Small intestine (tissue), 7 donors: ENCODE measurements at regions not wholly inside any gene's neighbourhood (a gene's known extent, or its start where the extent isn't known, plus 50 kb on each side); places are given as distances from the start of the nearest gene placed in this dataset.
A peak's percentile ranks its signal among the peaks of the same experiment; 100 is the strongest.

Source experiments
- DNase-seq, 2 donors: peaks; one replicate each; pipeline versions ENCODE4 v3.0.0 to v3.0.0-alpha.2; 2013
- FAIRE-seq: peaks from 2 replicates; lab custom pipeline; 2012; peaks lifted over from hg19 to GRCh38; lab: Jason Lieb, UNC
- H3K27ac ChIP-seq, 3 donors: one replicate each; pipeline ENCODE4 v1.5.1; 2013; ENCODE audit warnings: low read length in 2 of 3, mild to moderate bottlenecking in 2 of 3, control low read depth in 1 of 3, inconsistent platforms in 1 of 3, low read depth in 1 of 3, moderate library complexity in 1 of 3
- H3K27me3 ChIP-seq, 3 donors: one replicate each; pipeline ENCODE4 v1.6.1; 2013; ENCODE audit warnings: low read length in 3 of 3, inconsistent platforms in 1 of 3; ENCODE audit not compliant: control insufficient read depth in 3 of 3, insufficient read depth in 3 of 3
- H3K36me3 ChIP-seq, 3 donors: one replicate each; pipeline ENCODE4 v1.6.1; 2013; ENCODE audit warnings: low read length in 3 of 3, inconsistent platforms in 1 of 3, low read depth in 1 of 3, mild to moderate bottlenecking in 1 of 3, moderate library complexity in 1 of 3; ENCODE audit not compliant: control insufficient read depth in 3 of 3, insufficient read depth in 2 of 3
- H3K4me1 ChIP-seq, 3 donors: one replicate each; pipeline ENCODE4 v1.6.1; 2013; ENCODE audit warnings: low read length in 2 of 3, inconsistent platforms in 1 of 3, low read depth in 1 of 3, mild to moderate bottlenecking in 1 of 3, moderate library complexity in 1 of 3; ENCODE audit not compliant: control insufficient read depth in 3 of 3, insufficient read depth in 2 of 3
- H3K4me3 ChIP-seq, 3 donors: one replicate each; pipeline ENCODE4 v1.5.1; 2013; ENCODE audit warnings: low read length in 3 of 3, control low read depth in 1 of 3, inconsistent platforms in 1 of 3, low read depth in 1 of 3, mild to moderate bottlenecking in 1 of 3, moderate library complexity in 1 of 3
- H3K9me3 ChIP-seq, 2 donors: one replicate each; pipeline ENCODE4 v1.6.1; 2013; ENCODE audit warnings: low read depth in 1 of 2, low read length in 1 of 2; ENCODE audit not compliant: control insufficient read depth in 2 of 2, insufficient read depth in 1 of 2
- WGBS, 3 donors: extraction: QIAGEN DNeasy Blood & Tissue Kit; methylation state at CpG; one replicate each; pipeline ENCODE4 v1.1.7; 2013; 5-methylcytosine and 5-hydroxymethylcytosine counted together
- donor health status: healthy with polysubstance abuse.
- donor health status: control.
- donor health status: control.
- donor health status: Bipolar disorder and iron deficiency.
- donor health status: healthy.

GRCh38 chr10:36301139-36301538 is 659.0 kb upstream of the FZD8 start:
- Histone ChIP-seq H3K4me3 (no peak overlapping the region), H3K27me3 (no peaks in the 10 kb centered on the region), H3K9me3 (peaks cover 0 to 2% of the 10 kb centered on the region in 2 donors), H3K27ac (no peak overlapping the region), H3K36me3 (no peaks in the 10 kb centered on the region), H3K4me1 (no peaks in the 10 kb centered on the region)
- FAIRE-seq (no peak), DNase-seq (no peak)
- WGBS, 3 donors: 73 to 81% (median 79%) methylated on average over 2 of the region's 2 CpGs

- DNase-seq: no peak
- Histone ChIP-seq H3K27ac (no peak overlapping the region), H3K4me3 (no peak overlapping the region), H3K36me3 (no peaks in the 10 kb centered on the region), H3K9me3 (peaks cover 0 to 6% of the 10 kb centered on the region in 2 donors), H3K27me3 (no peaks in the 10 kb centered on the region), H3K4me1 (no peaks in the 10 kb centered on the region)
- 86 to 93% (median 93%) methylated on average over 14 of the region's 14 CpGs for WGBS, 3 donors
- no peak for FAIRE-seq
Measured at GRCh38 chr10:36283827-36284226, 641.7 kb upstream of the FZD8 start.

- H3K27ac ChIP-seq: no peak overlapping the region
- FAIRE-seq (no peak), DNase-seq (peak in 1 of 2 donors; percentile 16)
- peaks cover 0 to 6% of the 10 kb centered on the region in 2 donors for H3K9me3 ChIP-seq
- no peaks in the 10 kb centered on the region for H3K36me3 ChIP-seq
- 49 to 52% (median 50%) methylated on average over 3 of the region's 3 CpGs for WGBS, 3 donors
- H3K4me1 ChIP-seq: no peaks in the 10 kb centered on the region
- H3K27me3 ChIP-seq: no peaks in the 10 kb centered on the region
- no peak overlapping the region for H3K4me3 ChIP-seq
Measured at GRCh38 chr10:36281831-36282331, 639.8 kb upstream of the FZD8 start.

GRCh38 chr10:36280890-36281499 is 638.9 kb upstream of the FZD8 start:
- 81 to 91% (median 83%) methylated on average over 11 of the region's 11 CpGs for WGBS, 3 donors
- FAIRE-seq: no peak

GRCh38 chr10:36280321-36280741 is 638.2 kb upstream of the FZD8 start:
- peaks cover 0 to 6% of the 10 kb centered on the region in 2 donors for H3K9me3 ChIP-seq

More at GRCh38 chr10:36280890-36281499, 638.9 kb upstream of the FZD8 start:
- no peak for DNase-seq
- Histone ChIP-seq H3K27me3 (no peaks in the 10 kb centered on the region), H3K4me1 (no peaks in the 10 kb centered on the region), H3K36me3 (no peaks in the 10 kb centered on the region), H3K4me3 (no peak overlapping the region), H3K9me3 (peaks cover 0 to 6% of the 10 kb centered on the region in 2 donors), H3K27ac (no peak overlapping the region)

GRCh38 chr10:36278176-36278575 is 636.1 kb upstream of the FZD8 start:
- Histone ChIP-seq H3K27ac (no peak overlapping the region), H3K4me1 (no peaks in the 10 kb centered on the region), H3K27me3 (no peaks in the 10 kb centered on the region), H3K36me3 (no peaks in the 10 kb centered on the region), H3K4me3 (no peak overlapping the region), H3K9me3 (peaks cover 0 to 4% of the 10 kb centered on the region in 2 donors)
- 49 to 52% (median 50%) methylated on average over 3 of the region's 3 CpGs for WGBS, 3 donors
- FAIRE-seq (no peak), DNase-seq (no peak)

More at GRCh38 chr10:36280321-36280741, 638.2 kb upstream of the FZD8 start:
- H3K27me3 ChIP-seq: no peaks in the 10 kb centered on the region
- WGBS, 3 donors: 60 to 84% (median 82%) methylated on average over 1 of the region's 1 CpG
- H3K27ac ChIP-seq: no peak overlapping the region
- DNase-seq (no peak), FAIRE-seq (no peak)
- H3K4me1 ChIP-seq: no peaks in the 10 kb centered on the region
- no peaks in the 10 kb centered on the region for H3K36me3 ChIP-seq
- no peak overlapping the region for H3K4me3 ChIP-seq

GRCh38 chr10:36277459-36277858 is 635.4 kb upstream of the FZD8 start:
- FAIRE-seq: no peak

GRCh38 chr10:36271627-36272340 is 629.7 kb upstream of the FZD8 start:
- peaks cover 0 to 2% of the 10 kb centered on the region in 2 donors for H3K9me3 ChIP-seq
- no peak overlapping the region for H3K27ac ChIP-seq
- no peak overlapping the region for H3K4me3 ChIP-seq
- H3K4me1 ChIP-seq: no peaks in the 10 kb centered on the region
- no peaks in the 10 kb centered on the region for H3K27me3 ChIP-seq
- WGBS, 3 donors: 61 to 81% (median 64%) methylated on average over 2 of the region's 2 CpGs
- DNase-seq: no peak
- FAIRE-seq: no peak
- no peaks in the 10 kb centered on the region for H3K36me3 ChIP-seq

More at GRCh38 chr10:36277459-36277858, 635.4 kb upstream of the FZD8 start:
- H3K4me3 ChIP-seq: no peak overlapping the region
- H3K27ac ChIP-seq: no peak overlapping the region
- DNase-seq: no peak
- no peaks in the 10 kb centered on the region for H3K4me1 ChIP-seq
- no peaks in the 10 kb centered on the region for H3K27me3 ChIP-seq
- peaks cover 0 to 4% of the 10 kb centered on the region in 2 donors for H3K9me3 ChIP-seq
- H3K36me3 ChIP-seq: no peaks in the 10 kb centered on the region
